Loucy (cell line): ENCODE measurements at regions not wholly inside any gene's neighbourhood (a gene's known extent, or its start where the extent isn't known, plus 50 kb on each side); places are given as distances from the start of the nearest gene placed in this dataset.

Experiments used
- H2AFZ ChIP-seq: fragments of 200-600 bp; sonication (generic); 2 replicates; pipeline ENCODE4 v1.6.0; 2016; ENCODE audit warnings: antibody characterized with exemption, mild to moderate bottlenecking, low read length, moderate library complexity
- H3F3A ChIP-seq: fragments of 200-600 bp; 2 replicates; pipeline ENCODE4 v1.6.0; 2016; ENCODE audit warnings: antibody characterized with exemption, low read depth, mild to moderate bottlenecking
- H3K27me3 ChIP-seq: fragments of 200-600 bp; sonication (generic); 2 replicates; pipeline ENCODE4 v1.6.1; 2014; ENCODE audit warnings: low read length, mild to moderate bottlenecking; ENCODE audit not compliant: insufficient read depth, poor library complexity, severe bottlenecking
- H3K36me3 ChIP-seq: fragments of 200-600 bp; sonication (generic); 2 replicates; pipeline ENCODE4 v1.6.1; 2016; ENCODE audit warnings: low read length; ENCODE audit not compliant: insufficient read depth
- H3K4me1 ChIP-seq: fragments of 200-600 bp; sonication (generic); 2 replicates; pipeline ENCODE4 v1.5.1; 2014; ENCODE audit warnings: low read length, mild to moderate bottlenecking; ENCODE audit not compliant: insufficient read depth, poor library complexity, severe bottlenecking
- H3K4me2 ChIP-seq: fragments of 200-600 bp; sonication (generic); 2 replicates; pipeline ENCODE4 v1.6.0; 2014; ENCODE audit warnings: antibody characterized with exemption, low read length, low read depth, mild to moderate bottlenecking; ENCODE audit not compliant: poor library complexity, severe bottlenecking
- H3K4me3 ChIP-seq: fragments of 200-600 bp; sonication (generic); 2 replicates; pipeline ENCODE4 v1.5.1; 2014; ENCODE audit warnings: low read length, mild to moderate bottlenecking, mixed read lengths; ENCODE audit not compliant: poor library complexity, severe bottlenecking
- H3K79me2 ChIP-seq: fragments of 200-600 bp; sonication (generic); 2 replicates; pipeline ENCODE4 v1.6.1; 2014; ENCODE audit warnings: low read length; ENCODE audit not compliant: insufficient read depth
- H3K9ac ChIP-seq: fragments of 200-600 bp; sonication (generic); 2 replicates; pipeline ENCODE4 v1.6.0; 2014; ENCODE audit warnings: mild to moderate bottlenecking, low read depth, low read length, moderate library complexity; ENCODE audit not compliant: poor library complexity, severe bottlenecking
- H3K9me2 ChIP-seq: fragments of 200-600 bp; sonication (generic); replicated peaks from 2 replicates; pipeline ENCODE4 v1.6.1; 2016; ENCODE audit warnings: low read depth, low read length, mixed read lengths
- H3K9me3 ChIP-seq: fragments of 200-600 bp; sonication (generic); 2 replicates; pipeline ENCODE4 v1.6.1; 2014; ENCODE audit warnings: mild to moderate bottlenecking, antibody characterized with exemption, low read length, low read depth; ENCODE audit not compliant: insufficient read depth
- H4K20me1 ChIP-seq: fragments of 200-600 bp; sonication (generic); 2 replicates; pipeline ENCODE4 v1.6.0; 2014; ENCODE audit warnings: antibody characterized with exemption, low read length, mild to moderate bottlenecking; ENCODE audit not compliant: insufficient read depth, poor library complexity, severe bottlenecking
- CTCF ChIP-seq: fragments of 200-600 bp; sonication (generic); conservative IDR thresholded peaks from 2 replicates; pipeline ENCODE4 v1.5.1; 2014; ENCODE audit warnings: mild to moderate bottlenecking, antibody characterized with exemption, low read length
- EZH2phosphoT487 ChIP-seq: fragments of 200-600 bp; IDR thresholded peaks from 2 replicates; pipeline ENCODE4 v1.6.1; 2018; ENCODE audit warnings: antibody characterized with exemption, mild to moderate bottlenecking, moderate library complexity, borderline replicate concordance

GRCh38 chr2:211129798-211130197 lies 573.4 kb downstream of the CPS1 start:
- Histone ChIP-seq H3K9ac (no peak overlapping the region), H3K27me3 (no peaks in the 10 kb centered on the region), H4K20me1 (no peaks in the 10 kb centered on the region), H3K9me3 (no peaks in the 10 kb centered on the region), H3F3A (no peaks in the 10 kb centered on the region), H2AFZ (no peak overlapping the region), H3K4me3 (no peak overlapping the region), H3K4me1 (no peaks in the 10 kb centered on the region), H3K4me2 (no peak overlapping the region), H3K9me2 (no peaks in the 10 kb centered on the region), H3K36me3 (no peaks in the 10 kb centered on the region), H3K79me2 (no peaks in the 10 kb centered on the region)
- no peak for TF ChIP-seq CTCF
- TF ChIP-seq EZH2phosphoT487 = no peak

- no peaks in the 10 kb centered on the region for H3F3A ChIP-seq
- H3K79me2 ChIP-seq = no peaks in the 10 kb centered on the region
- H3K4me2 ChIP-seq = no peak overlapping the region
- H4K20me1 ChIP-seq = no peaks in the 10 kb centered on the region
- no peak overlapping the region for H2AFZ ChIP-seq
- TF ChIP-seq EZH2phosphoT487 (no peak), CTCF (no peak)
- no peak overlapping the region for H3K4me3 ChIP-seq
- no peaks in the 10 kb centered on the region for H3K9me2 ChIP-seq
- H3K4me1 ChIP-seq = no peaks in the 10 kb centered on the region
- H3K27me3 ChIP-seq = no peaks in the 10 kb centered on the region
- H3K9me3 ChIP-seq = no peaks in the 10 kb centered on the region
- H3K36me3 ChIP-seq = no peaks in the 10 kb centered on the region
- H3K9ac ChIP-seq = no peak overlapping the region
Measured at GRCh38 chr2:211132046-211132445, 575.6 kb downstream of the CPS1 start.

- H2AFZ ChIP-seq = no peak overlapping the region
- H3K9me3 ChIP-seq = no peaks in the 10 kb centered on the region
- no peaks in the 10 kb centered on the region for H3K79me2 ChIP-seq
- H3K9ac ChIP-seq = no peak overlapping the region
- no peak overlapping the region for H3K4me2 ChIP-seq
- H3K36me3 ChIP-seq = no peaks in the 10 kb centered on the region
- H3K27me3 ChIP-seq = no peaks in the 10 kb centered on the region
- H3K4me1 ChIP-seq = no peaks in the 10 kb centered on the region
- H3F3A ChIP-seq = no peaks in the 10 kb centered on the region
- TF ChIP-seq EZH2phosphoT487 (no peak), CTCF (no peak)
- H3K4me3 ChIP-seq = no peak overlapping the region
- H4K20me1 ChIP-seq = no peaks in the 10 kb centered on the region
- H3K9me2 ChIP-seq = no peaks in the 10 kb centered on the region
Measured at GRCh38 chr2:211132573-211132972, 576.2 kb downstream of the CPS1 start.
